Lower leg skin (tissue), 3 donors: ENCODE measurements at regions not wholly inside any gene's neighbourhood (a gene's known extent, or its start where the extent isn't known, plus 50 kb on each side); places are given as distances from the start of the nearest gene placed in this dataset.

ENCODE experiments used
- CTCF ChIP-seq, 3 donors: fragments of 450-650 bp; IDR thresholded peaks; one replicate each; pipeline ENCODE4 v1.5.1; 2016; ENCODE audit warnings: antibody characterized with exemption in 3 of 3, mild to moderate bottlenecking in 3 of 3, moderate library complexity in 2 of 3
- POLR2A ChIP-seq, 2 donors: fragments of 450-650 bp; IDR thresholded peaks; one replicate each; pipeline ENCODE4 v1.6.1; 2016 to 2017; ENCODE audit warnings: antibody characterized with exemption in 2 of 2, mild to moderate bottlenecking in 1 of 2, moderate library complexity in 1 of 2

GRCh38 chr4:123580981-123581664, 184.5 kb downstream of the SPRY1 start:
- TF ChIP-seq CTCF (IDR thresholded peaks at IDR 0.05) (no peak), POLR2A (IDR thresholded peaks at IDR 0.05) (no peak)
